ENCODE measurements at regions not wholly inside any gene's neighbourhood (a gene's known extent, or its start where the extent isn't known, plus 50 kb on each side); places are given as distances from the start of the nearest gene placed in this dataset.

DNA sequence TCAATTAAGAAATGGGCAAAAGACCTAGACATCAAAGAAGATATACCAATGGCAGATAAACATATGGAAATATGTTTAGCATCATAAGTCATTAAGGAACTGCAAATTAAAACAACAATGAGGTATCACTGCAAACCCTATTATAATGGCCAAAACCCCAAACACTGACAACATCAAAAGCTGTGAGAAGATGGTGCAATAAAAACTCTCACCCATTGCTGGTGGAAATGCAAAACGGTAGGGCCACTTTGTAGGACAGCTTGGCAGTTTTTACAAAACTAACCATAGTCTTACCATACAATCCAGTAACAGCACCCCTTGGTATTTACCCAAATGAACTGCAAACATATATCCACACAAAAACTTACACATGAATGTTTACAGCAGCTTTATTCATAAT lies 213.1 kb downstream of the UBE2E3 start:
- TF ChIP-seq, protein P1, sequence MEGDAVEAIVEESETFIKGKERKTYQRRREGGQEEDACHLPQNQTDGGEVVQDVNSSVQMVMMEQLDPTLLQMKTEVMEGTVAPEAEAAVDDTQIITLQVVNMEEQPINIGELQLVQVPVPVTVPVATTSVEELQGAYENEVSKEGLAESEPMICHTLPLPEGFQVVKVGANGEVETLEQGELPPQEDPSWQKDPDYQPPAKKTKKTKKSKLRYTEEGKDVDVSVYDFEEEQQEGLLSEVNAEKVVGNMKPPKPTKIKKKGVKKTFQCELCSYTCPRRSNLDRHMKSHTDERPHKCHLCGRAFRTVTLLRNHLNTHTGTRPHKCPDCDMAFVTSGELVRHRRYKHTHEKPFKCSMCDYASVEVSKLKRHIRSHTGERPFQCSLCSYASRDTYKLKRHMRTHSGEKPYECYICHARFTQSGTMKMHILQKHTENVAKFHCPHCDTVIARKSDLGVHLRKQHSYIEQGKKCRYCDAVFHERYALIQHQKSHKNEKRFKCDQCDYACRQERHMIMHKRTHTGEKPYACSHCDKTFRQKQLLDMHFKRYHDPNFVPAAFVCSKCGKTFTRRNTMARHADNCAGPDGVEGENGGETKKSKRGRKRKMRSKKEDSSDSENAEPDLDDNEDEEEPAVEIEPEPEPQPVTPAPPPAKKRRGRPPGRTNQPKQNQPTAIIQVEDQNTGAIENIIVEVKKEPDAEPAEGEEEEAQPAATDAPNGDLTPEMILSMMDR (IDR thresholded peaks at IDR 0.05; ENCODE audit: insufficient read depth, missing control alignments), result no peak
- DNase-seq (ENCODE audit: insufficient read length, low spot score), result no peak
- no peak for FAIRE-seq

DNA sequence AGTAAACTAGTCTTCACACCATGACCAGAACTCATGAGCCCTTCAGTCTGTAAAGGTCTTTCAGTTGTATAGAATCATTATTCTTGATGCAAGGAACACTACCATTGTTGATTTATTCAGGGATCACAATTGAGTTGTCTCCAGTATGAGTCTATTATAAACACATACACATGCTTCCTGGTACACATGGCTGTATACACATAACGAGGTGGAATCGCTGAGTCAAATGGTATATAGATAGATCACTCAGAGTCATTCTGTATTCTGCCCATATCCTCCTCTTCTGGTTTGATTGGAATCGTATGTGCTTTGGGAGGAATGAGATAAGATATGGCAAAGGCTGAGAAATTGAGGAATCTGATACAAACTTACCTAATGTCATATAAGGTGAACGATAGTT lies 216.0 kb downstream of the UBE2E3 start:
- FAIRE-seq, result peak; percentile 46
- TF ChIP-seq, protein P1 (IDR thresholded peaks at IDR 0.05; ENCODE audit: insufficient read depth, missing control alignments), result no peak
- no peak for DNase-seq (ENCODE audit: insufficient read length, low spot score)

DNA sequence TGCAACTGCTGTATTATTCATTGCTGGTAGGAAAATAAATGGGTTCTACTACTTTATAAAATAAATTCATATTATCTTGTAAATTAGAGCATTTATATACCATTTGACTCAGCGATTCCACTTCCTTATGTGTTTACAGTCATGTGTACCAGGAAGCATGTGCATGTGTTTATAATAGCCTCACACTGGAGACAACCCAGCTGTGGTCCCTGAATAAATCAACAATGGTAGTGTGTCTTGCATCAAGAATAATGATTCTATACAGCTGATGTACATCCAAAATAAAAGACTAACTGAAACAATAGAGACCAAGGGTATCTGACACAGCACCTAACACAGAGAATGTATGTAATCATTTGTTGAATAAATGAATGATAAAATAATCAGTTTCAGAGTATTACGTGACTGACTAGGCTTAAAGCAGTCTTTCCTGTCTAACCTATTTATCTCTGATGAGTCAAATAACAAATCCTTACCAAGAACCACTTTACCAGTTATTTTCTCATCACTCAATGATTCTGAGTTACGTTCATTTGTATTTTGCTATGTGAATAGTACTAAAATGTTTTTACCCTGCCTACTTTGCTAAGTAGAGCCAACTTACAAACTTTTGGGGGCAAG lies 216.8 kb downstream of the UBE2E3 start:
- TF ChIP-seq, protein P1 (IDR thresholded peaks at IDR 0.05; ENCODE audit: insufficient read depth, missing control alignments), result no peak
- no peak for DNase-seq (ENCODE audit: insufficient read length, low spot score)
- no peak for FAIRE-seq

DNA sequence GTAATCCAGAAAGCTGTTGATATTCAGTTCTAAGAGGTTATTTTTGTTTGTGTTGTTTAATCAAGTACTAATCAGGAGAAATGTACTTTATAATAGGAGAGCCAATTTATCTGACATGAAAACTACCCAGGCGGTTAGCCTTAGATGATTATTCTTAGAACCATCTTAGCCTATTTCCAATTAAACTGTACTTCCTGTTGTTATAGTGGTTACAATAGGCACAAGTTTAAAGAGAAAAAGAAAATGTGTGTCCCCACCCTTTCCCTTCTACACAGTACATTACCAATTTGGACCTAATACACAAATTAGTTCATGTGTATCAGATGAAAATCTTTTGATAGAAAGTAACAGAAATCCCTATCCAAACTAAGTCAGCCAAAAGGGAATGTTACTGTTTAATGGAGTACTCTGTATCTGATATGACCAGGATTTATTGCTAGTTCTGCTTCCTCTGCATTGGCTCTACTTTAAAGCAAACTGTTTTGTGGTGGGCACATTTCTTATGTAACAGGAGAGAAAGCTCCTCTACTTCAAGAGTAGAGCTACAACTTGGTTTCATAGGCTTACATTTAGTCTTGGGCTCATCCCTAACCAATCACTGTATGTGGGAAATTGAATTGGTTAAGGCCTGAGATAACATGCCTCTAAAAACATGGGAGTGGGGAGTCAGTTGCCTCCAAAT lies 217.9 kb downstream of the UBE2E3 start:
- DNase-seq (ENCODE audit: insufficient read length, low spot score) (no peak), FAIRE-seq (no peak)
- TF ChIP-seq, protein P1 (IDR thresholded peaks at IDR 0.05; ENCODE audit: insufficient read depth, missing control alignments), result no peak

DNA sequence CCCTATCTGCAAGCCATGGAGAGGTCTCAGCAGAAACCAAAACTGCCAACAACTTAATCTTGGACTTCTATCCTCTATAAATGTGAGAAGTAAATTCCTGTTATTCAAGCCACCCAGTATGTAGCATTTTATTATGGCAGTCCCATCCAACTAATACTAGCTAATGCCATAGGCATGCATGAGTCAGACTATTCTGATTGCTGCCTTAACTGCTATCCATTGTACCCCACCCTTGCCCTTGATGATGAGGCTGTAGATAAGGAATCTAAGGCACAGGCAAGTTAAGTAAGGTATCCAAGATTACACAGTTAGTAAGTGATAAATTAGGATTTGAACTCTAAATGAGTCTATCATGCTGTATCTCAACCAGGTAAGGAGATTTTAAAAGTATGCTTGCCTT lies 223.0 kb downstream of the UBE2E3 start:
- DNase-seq (ENCODE audit: insufficient read length, low spot score) (no peak), FAIRE-seq (no peak)
- TF ChIP-seq, protein P1 (IDR thresholded peaks at IDR 0.05; ENCODE audit: insufficient read depth, missing control alignments), result no peak

DNA sequence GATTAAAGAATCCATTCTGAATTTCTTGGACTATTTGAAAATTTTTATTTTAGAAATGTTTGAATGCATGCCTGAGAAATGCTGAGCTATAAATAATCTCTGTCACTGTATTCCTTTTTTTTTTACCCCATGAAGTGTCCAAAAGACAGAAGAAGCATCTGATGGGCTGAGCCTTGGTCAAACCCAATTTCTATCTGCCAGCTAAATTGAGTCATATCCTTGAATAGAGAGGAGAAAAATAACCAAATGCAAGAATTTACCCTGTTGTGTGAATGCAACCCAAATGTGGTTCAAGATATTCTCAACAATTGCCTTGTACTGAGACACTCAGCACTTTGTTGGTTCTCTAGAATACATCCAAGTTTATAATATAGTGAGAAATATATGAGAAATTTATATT lies 223.5 kb downstream of the UBE2E3 start:
- TF ChIP-seq, protein P1 (IDR thresholded peaks at IDR 0.05; ENCODE audit: insufficient read depth, missing control alignments), result no peak
- FAIRE-seq (no peak), DNase-seq (ENCODE audit: insufficient read length, low spot score) (no peak)

DNA sequence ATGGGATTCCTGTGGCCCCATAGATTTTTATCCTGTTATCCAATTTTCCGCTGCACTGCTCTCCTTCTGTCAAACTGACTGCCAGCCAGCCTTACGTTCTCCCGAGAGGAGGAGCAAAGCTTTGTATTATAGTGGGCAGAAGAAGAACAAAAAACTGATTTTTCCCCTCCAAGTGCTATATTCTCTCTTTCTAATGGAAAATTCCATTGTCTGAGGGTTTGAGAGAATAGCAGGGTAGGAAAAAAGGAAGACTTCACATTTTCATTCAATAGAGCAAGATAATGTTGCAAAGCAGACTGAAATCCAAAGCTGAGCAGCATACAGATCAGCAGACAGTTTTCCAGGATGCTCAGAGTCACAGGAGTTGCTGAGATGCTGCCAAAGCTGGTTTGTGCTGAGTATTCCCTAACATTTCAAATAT lies 238.0 kb downstream of the UBE2E3 start:
- no peak for DNase-seq (ENCODE audit: insufficient read length, low spot score)
- no peak for FAIRE-seq
- TF ChIP-seq, protein P1 (IDR thresholded peaks at IDR 0.05; ENCODE audit: insufficient read depth, missing control alignments), result no peak
